Kidney (tissue), 13 donors: ENCODE measurements at regions not wholly inside any gene's neighbourhood (a gene's known extent, or its start where the extent isn't known, plus 50 kb on each side); places are given as distances from the start of the nearest gene placed in this dataset.

Experiments
- DNase-seq, 5 donors: peaks; one replicate each; pipeline ENCODE4 v3.0.0-alpha.2; 2013 to 2020
- FAIRE-seq: peaks from 2 replicates; lab custom pipeline; 2012; peaks lifted over from hg19 to GRCh38; lab: Jason Lieb, UNC
- H3K27ac ChIP-seq, 2 donors: one replicate each; pipeline ENCODE4 v1.7.0; 2013; ENCODE audit warnings: low read depth in 2 of 2, low read length in 2 of 2, inconsistent platforms in 1 of 2
- H3K27me3 ChIP-seq: one replicate; pipeline ENCODE4 v1.7.1; 2013; ENCODE audit warnings: low read length, inconsistent platforms; ENCODE audit not compliant: control insufficient read depth, insufficient read depth
- H3K36me3 ChIP-seq, 3 donors: one replicate each; pipeline versions ENCODE4 v1.7.0 to v1.7.1; 2013; ENCODE audit warnings: low read length in 3 of 3, control low read depth in 1 of 3, inconsistent platforms in 1 of 3; ENCODE audit not compliant: insufficient read depth in 3 of 3, control insufficient read depth in 2 of 3
- H3K4me1 ChIP-seq, 3 donors: one replicate each; pipeline versions ENCODE4 v1.7.0 to v1.7.1; 2013; ENCODE audit warnings: low read length in 3 of 3, inconsistent platforms in 1 of 3, low read depth in 1 of 3; ENCODE audit not compliant: control insufficient read depth in 2 of 3, insufficient read depth in 2 of 3
- H3K4me3 ChIP-seq, 3 donors: one replicate each; pipeline versions ENCODE4 v1.7.0 to v1.8.1; 2013; ENCODE audit warnings: low read length in 3 of 3, control low read depth in 1 of 3, inconsistent platforms in 1 of 3
- H3K9ac ChIP-seq, 3 donors: one replicate each; pipeline versions ENCODE4 v1.7.0 to v1.7.1; 2013; ENCODE audit warnings: low read length in 3 of 3, control low read depth in 1 of 3, inconsistent platforms in 1 of 3
- H3K9me3 ChIP-seq, 3 donors: one replicate each; pipeline versions ENCODE4 v1.7.0 to v1.7.1; 2013; ENCODE audit warnings: low read length in 3 of 3, control low read depth in 1 of 3, inconsistent platforms in 1 of 3; ENCODE audit not compliant: control insufficient read depth in 2 of 3, insufficient read depth in 1 of 3
- CTCF ChIP-seq: IDR thresholded peaks from 3 replicates; pipeline ENCODE4 v1.5.1; 2012; ENCODE audit warnings: mild to moderate bottlenecking, moderate library complexity, borderline replicate concordance; ENCODE audit not compliant: insufficient read depth; ENCODE audit errors: extremely low read depth
- intact Hi-C: fragments of 100-400 bp; cut with DNase I; formaldehyde crosslinking; loops from one replicate; pipeline ENCODE4 v1.11.1; 2022
- donor health status: control.
- donor health status: control.
- donor health status: control.
- donor health status: control.
- donor health status: control.
- donor health status: DM: yes; HTN: yes; CAD: no.
- donor health status: Normal renal cell carcinoma (clear cell type).

- FAIRE-seq (no peak), DNase-seq (no peak)
- no peak overlapping the region for H3K9ac ChIP-seq
- H3K4me3 ChIP-seq = no peak overlapping the region
- no peaks in the 10 kb centered on the region for H3K4me1 ChIP-seq
- H3K36me3 ChIP-seq = no peaks in the 10 kb centered on the region
- intact Hi-C loops = no loop called here
- no peaks in the 10 kb centered on the region for H3K27me3 ChIP-seq
- H3K9me3 ChIP-seq = no peaks in the 10 kb centered on the region
- no peak overlapping the region for H3K27ac ChIP-seq
- TF ChIP-seq CTCF = no peak
These were observed 522.3 kb upstream of the LUZP2 start for GRCh38 chr11:23974601-23975000.

- no peaks in the 10 kb centered on the region for H3K27me3 ChIP-seq
- no peak for TF ChIP-seq CTCF
- H3K27ac ChIP-seq = no peak overlapping the region
- intact Hi-C loops = no loop called here
- H3K9ac ChIP-seq = no peak overlapping the region
- H3K4me3 ChIP-seq = no peak overlapping the region
- H3K4me1 ChIP-seq = no peaks in the 10 kb centered on the region
- FAIRE-seq (no peak), DNase-seq (no peak)
- no peaks in the 10 kb centered on the region for H3K9me3 ChIP-seq
- H3K36me3 ChIP-seq = no peaks in the 10 kb centered on the region
These were observed 520.4 kb upstream of the LUZP2 start for GRCh38 chr11:23976426-23976825.

GRCh38 chr11:23976841-23977271 is 520.0 kb upstream of the LUZP2 start:
- no peaks in the 10 kb centered on the region for H3K36me3 ChIP-seq
- no peak overlapping the region for H3K4me3 ChIP-seq
- H3K27me3 ChIP-seq = no peaks in the 10 kb centered on the region
- FAIRE-seq = no peak
- intact Hi-C loops = no loop called here
- TF ChIP-seq CTCF = no peak
- no peak overlapping the region for H3K27ac ChIP-seq
- no peaks in the 10 kb centered on the region for H3K4me1 ChIP-seq
- no peak for DNase-seq
- no peaks in the 10 kb centered on the region for H3K9me3 ChIP-seq
- H3K9ac ChIP-seq = no peak overlapping the region

- Histone ChIP-seq H3K36me3 (no peaks in the 10 kb centered on the region), H3K4me3 (no peak overlapping the region), H3K9ac (no peak overlapping the region), H3K27ac (no peak overlapping the region), H3K27me3 (no peaks in the 10 kb centered on the region), H3K9me3 (no peaks in the 10 kb centered on the region), H3K4me1 (no peaks in the 10 kb centered on the region)
- FAIRE-seq (no peak), DNase-seq (no peak)
- TF ChIP-seq CTCF = no peak
- intact Hi-C loops = no loop called here
These were observed 508.4 kb upstream of the LUZP2 start for GRCh38 chr11:23988381-23989006.
